CD14-positive monocyte (primary cell): ENCODE measurements at regions not wholly inside any gene's neighbourhood (a gene's known extent, or its start where the extent isn't known, plus 50 kb on each side); places are given as distances from the start of the nearest gene placed in this dataset.

ENCODE experiments used
- DNase-seq, 3 donors: peaks; one replicate each; pipeline ENCODE4 v3.0.0-alpha.2; 2011 to 2022
- H2AFZ ChIP-seq: 2 replicates; pipeline ENCODE4 v1.6.0; 2012; ENCODE audit warnings: mild to moderate bottlenecking, low read depth, low read length, inconsistent platforms; ENCODE audit not compliant: insufficient read depth, poor library complexity, severe bottlenecking
- H3K27ac ChIP-seq, 2 donors: 1 replicate in 1 of 2; 2 replicates in 1 of 2; pipeline ENCODE4 v1.5.1; 2012 to 2013; ENCODE audit warnings: low read length in 2 of 2, control low read depth in 1 of 2, inconsistent platforms in 1 of 2, low read depth in 1 of 2, mild to moderate bottlenecking in 1 of 2
- H3K27me3 ChIP-seq, 2 donors: one replicate each; pipeline versions ENCODE4 v1.6.0 to v1.6.1; 2011 to 2013; ENCODE audit warnings: low read length in 2 of 2; ENCODE audit not compliant: control insufficient read depth in 2 of 2, insufficient read depth in 2 of 2
- H3K36me3 ChIP-seq, 2 donors: replicated peaks in 1 of 2; 1 replicate in 1 of 2; 2 replicates in 1 of 2; pipeline versions ENCODE4 v1.5.1 to v1.6.1; 2012 to 2013; ENCODE audit warnings: low read length in 2 of 2, control low read depth in 1 of 2, inconsistent platforms in 1 of 2, mild to moderate bottlenecking in 1 of 2; ENCODE audit not compliant: insufficient read depth in 2 of 2, control insufficient read depth in 1 of 2
- H3K4me1 ChIP-seq, 2 donors: 1 replicate in 1 of 2; 2 replicates in 1 of 2; pipeline versions ENCODE4 v1.5.1 to v1.6.1; 2012 to 2013; ENCODE audit warnings: low read length in 2 of 2, control low read depth in 1 of 2, inconsistent platforms in 1 of 2, mild to moderate bottlenecking in 1 of 2, moderate library complexity in 1 of 2; ENCODE audit not compliant: insufficient read depth in 2 of 2, control insufficient read depth in 1 of 2
- H3K4me2 ChIP-seq: replicated peaks from 2 replicates; pipeline ENCODE3; 2012; ENCODE audit warnings: low read length, moderate library complexity, mild to moderate bottlenecking; ENCODE audit not compliant: poor library complexity, severe bottlenecking; ENCODE audit errors: extremely low read depth
- H3K4me3 ChIP-seq, 3 experiments: fragments of 200-600 bp in 1 of 3; sonication (generic) in 1 of 3; replicated peaks in 1 of 3; 1 replicate in 2 of 3; 2 replicates in 1 of 3; pipeline ENCODE4 v1.5.1; 2011 to 2013; ENCODE audit warnings: low read length in 3 of 3, mild to moderate bottlenecking in 3 of 3, control low read depth in 2 of 3, low read depth in 2 of 3, inconsistent platforms in 1 of 3, moderate library complexity in 1 of 3
- H3K79me2 ChIP-seq: 2 replicates; pipeline ENCODE4 v1.6.0; 2012; ENCODE audit warnings: mild to moderate bottlenecking, control low read depth, inconsistent platforms, low read length, moderate library complexity; ENCODE audit not compliant: insufficient read depth
- H3K9ac ChIP-seq: 2 replicates; pipeline ENCODE4 v1.6.0; 2017; ENCODE audit warnings: low read length, mild to moderate bottlenecking; ENCODE audit not compliant: insufficient read depth, poor library complexity, severe bottlenecking
- H3K9me3 ChIP-seq, 2 donors: replicated peaks in 1 of 2; 1 replicate in 1 of 2; 2 replicates in 1 of 2; pipeline versions ENCODE4 v1.5.1 to v1.6.1; 2012 to 2013; ENCODE audit warnings: low read length in 2 of 2, control low read depth in 1 of 2; ENCODE audit not compliant: control insufficient read depth in 1 of 2, insufficient read depth in 1 of 2
- H4K20me1 ChIP-seq: 2 replicates; pipeline ENCODE4 v1.6.0; 2012; ENCODE audit warnings: mild to moderate bottlenecking, low read length, control low read depth, moderate library complexity; ENCODE audit not compliant: insufficient read depth
- H3K27ac Mint-ChIP-seq, 7 donors: one replicate each; pipeline ENCODE4 v1.8.0; 2020; ENCODE audit warnings: mild to moderate bottlenecking in 7 of 7, mixed read lengths in 7 of 7, moderate library complexity in 6 of 7, inconsistent platforms in 2 of 7
- H3K27me3 Mint-ChIP-seq, 3 donors: one replicate each; pipeline ENCODE4 v1.8.0; 2021 to 2022; ENCODE audit warnings: low read depth in 3 of 3, mild to moderate bottlenecking in 3 of 3, mixed read lengths in 3 of 3, moderate library complexity in 3 of 3, inconsistent platforms in 1 of 3
- H3K36me3 Mint-ChIP-seq, 2 donors: one replicate each; pipeline ENCODE4 v1.8.0; 2020; ENCODE audit warnings: mixed read lengths in 2 of 2, inconsistent platforms in 1 of 2, mild to moderate bottlenecking in 1 of 2
- H3K4me1 Mint-ChIP-seq: one replicate; pipeline ENCODE4 v1.8.0; 2020; ENCODE audit warnings: mild to moderate bottlenecking, mixed read lengths
- H3K4me3 Mint-ChIP-seq, 2 donors: one replicate each; pipeline ENCODE4 v1.8.0; 2020; ENCODE audit warnings: mild to moderate bottlenecking in 2 of 2, mixed read lengths in 2 of 2, moderate library complexity in 1 of 2
- H3K9me3 Mint-ChIP-seq, 7 donors: one replicate each; pipeline ENCODE4 v1.8.0; 2020 to 2022; ENCODE audit warnings: mixed read lengths in 7 of 7, mild to moderate bottlenecking in 6 of 7, moderate library complexity in 6 of 7, inconsistent platforms in 2 of 7
- CTCF ChIP-seq: fragments of 200-600 bp; IDR thresholded peaks from one replicate; pipeline ENCODE4 v1.8.0; 2022; ENCODE audit warnings: antibody characterized with exemption, mild to moderate bottlenecking
- WGBS: methylation state at CpG from one replicate; pipeline ENCODE4 v1.1.5; 2013; ENCODE audit warnings: missing lambda C conversion rate; ENCODE audit not compliant: insufficient coverage; 5-methylcytosine and 5-hydroxymethylcytosine counted together
- intact Hi-C, 2 donors: fragments of 100-400 bp; cut with micrococcal nuclease; formaldehyde crosslinking; loops; one replicate each; pipeline versions ENCODE4 v1.15.0 to v1.15.1; 2023

GRCh38 chr11:115030166-115030565, 351.8 kb downstream of the NXPE2 start:
- peaks cover 0 to 4% (median 2%) of the 10 kb centered on the region in 7 donors for H3K9me3 Mint-ChIP-seq
- H3K27me3 Mint-ChIP-seq, result peaks cover 0 to 2% (median 0%) of the 10 kb centered on the region in 3 donors
- H3K79me2 ChIP-seq, result no peaks in the 10 kb centered on the region
- H3K9ac ChIP-seq, result no peak overlapping the region
- no peaks in the 10 kb centered on the region for H3K4me1 Mint-ChIP-seq
- no peaks in the 10 kb centered on the region for H3K27me3 ChIP-seq
- intact Hi-C loops, result no loop called here
- H3K4me3 Mint-ChIP-seq, result no peak overlapping the region
- H3K36me3 Mint-ChIP-seq, result no peaks in the 10 kb centered on the region
- no peak overlapping the region for H3K27ac Mint-ChIP-seq
- H3K4me2 ChIP-seq, result no peak overlapping the region
- no peaks in the 10 kb centered on the region for H3K4me1 ChIP-seq
- no peaks in the 10 kb centered on the region for H3K9me3 ChIP-seq
- H2AFZ ChIP-seq, result no peak overlapping the region
- H3K27ac ChIP-seq, result no peak overlapping the region
- no peak for TF ChIP-seq CTCF
- no peaks in the 10 kb centered on the region for H3K36me3 ChIP-seq
- no peak overlapping the region for H3K4me3 ChIP-seq
- no peak for DNase-seq
- H4K20me1 ChIP-seq, result no peaks in the 10 kb centered on the region

- Histone ChIP-seq H3K79me2 (no peaks in the 10 kb centered on the region), H3K4me2 (no peak overlapping the region), H2AFZ (no peak overlapping the region), H3K4me3 (no peak overlapping the region), H3K36me3 (no peaks in the 10 kb centered on the region), H3K9ac (no peak overlapping the region), H3K27me3 (no peaks in the 10 kb centered on the region), H3K4me1 (no peaks in the 10 kb centered on the region), H3K27ac (no peak overlapping the region), H4K20me1 (no peaks in the 10 kb centered on the region), H3K9me3 (no peaks in the 10 kb centered on the region)
- DNase-seq, result no peak
- H3K9me3 Mint-ChIP-seq, result peaks cover 0 to 3% (median 1%) of the 10 kb centered on the region in 7 donors
- H3K4me1 Mint-ChIP-seq, result no peaks in the 10 kb centered on the region
- peaks cover 0 to 2% (median 0%) of the 10 kb centered on the region in 3 donors for H3K27me3 Mint-ChIP-seq
- intact Hi-C loops, result no loop called here
- H3K36me3 Mint-ChIP-seq, result no peaks in the 10 kb centered on the region
- no peak overlapping the region for H3K27ac Mint-ChIP-seq
- 82% methylated on average over 4 of the region's 7 CpGs for WGBS
- no peak for TF ChIP-seq CTCF
- no peak overlapping the region for H3K4me3 Mint-ChIP-seq
Observed at GRCh38 chr11:115036406-115037180, 358.3 kb downstream of the NXPE2 start.
